Ishikawa (cell line): ENCODE measurements at regions not wholly inside any gene's neighbourhood (a gene's known extent, or its start where the extent isn't known, plus 50 kb on each side); places are given as distances from the start of the nearest gene placed in this dataset.

Experiments used
- CEBPB ChIP-seq: IDR thresholded peaks from 2 replicates; pipeline ENCODE4 v1.6.1; 2012
- CREB1 ChIP-seq: IDR thresholded peaks from 2 replicates; pipeline ENCODE4 v1.6.1; 2012; ENCODE audit warnings: low read depth
- EGR1 ChIP-seq: IDR thresholded peaks from 2 replicates; pipeline ENCODE4 v1.6.1; 2012
- EP300 ChIP-seq: IDR thresholded peaks from 2 replicates; pipeline ENCODE4 v1.6.1; 2012; ENCODE audit warnings: borderline replicate concordance
- FOXM1 ChIP-seq: IDR thresholded peaks from 2 replicates; pipeline ENCODE4 v1.6.1; 2012; ENCODE audit warnings: low read depth, borderline replicate concordance
- NFIC ChIP-seq: IDR thresholded peaks from 2 replicates; pipeline ENCODE4 v1.6.1; 2012
- RAD21 ChIP-seq: IDR thresholded peaks from 2 replicates; pipeline ENCODE4 v1.6.1; 2012; ENCODE audit warnings: low read depth
- TAF1 ChIP-seq: IDR thresholded peaks from 2 replicates; pipeline ENCODE4 v1.6.1; 2012; ENCODE audit warnings: low read depth, mild to moderate bottlenecking
- TCF12 ChIP-seq: IDR thresholded peaks from 2 replicates; pipeline ENCODE4 v1.6.1; 2012; ENCODE audit warnings: low read depth
- TEAD4 ChIP-seq: IDR thresholded peaks from 2 replicates; pipeline ENCODE4 v1.6.1; 2012
- USF1 ChIP-seq: IDR thresholded peaks from 2 replicates; pipeline ENCODE4 v1.6.1; 2012
- YY1 ChIP-seq: IDR thresholded peaks from 2 replicates; pipeline ENCODE4 v1.6.1; 2012; ENCODE audit warnings: low read depth
- ZBTB7A ChIP-seq: IDR thresholded peaks from 2 replicates; pipeline ENCODE4 v1.6.1; 2012; ENCODE audit warnings: low read depth
- TF ChIP-seq, protein P1 (sequence below): IDR thresholded peaks from 2 replicates; pipeline ENCODE4 v1.6.1; 2012; ENCODE audit warnings: low read depth, mild to moderate bottlenecking
- TF ChIP-seq, protein P2 (sequence below): IDR thresholded peaks from 2 replicates; pipeline ENCODE4 v1.6.1; 2012

DNA sequence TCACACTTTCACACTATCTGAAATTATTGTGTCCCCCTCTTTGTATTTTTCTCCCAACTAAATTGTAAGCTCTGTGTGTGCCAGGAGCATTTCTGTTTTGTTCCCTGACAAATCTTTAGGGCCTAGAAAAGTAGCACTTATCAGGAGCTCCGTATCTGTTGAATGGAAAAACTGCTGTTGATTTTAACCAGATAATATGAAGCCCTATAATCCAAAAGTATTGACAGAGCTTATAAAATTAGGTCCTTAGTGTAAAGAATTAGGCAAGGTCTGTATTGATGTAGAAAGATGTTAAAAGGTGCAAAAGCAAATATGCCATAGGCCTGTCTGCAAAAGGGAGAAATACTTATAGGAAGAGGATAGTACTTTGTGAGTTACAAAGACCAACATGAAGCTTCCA is 109.4 kb upstream of the ISL1 start:
- TF ChIP-seq, protein P1, sequence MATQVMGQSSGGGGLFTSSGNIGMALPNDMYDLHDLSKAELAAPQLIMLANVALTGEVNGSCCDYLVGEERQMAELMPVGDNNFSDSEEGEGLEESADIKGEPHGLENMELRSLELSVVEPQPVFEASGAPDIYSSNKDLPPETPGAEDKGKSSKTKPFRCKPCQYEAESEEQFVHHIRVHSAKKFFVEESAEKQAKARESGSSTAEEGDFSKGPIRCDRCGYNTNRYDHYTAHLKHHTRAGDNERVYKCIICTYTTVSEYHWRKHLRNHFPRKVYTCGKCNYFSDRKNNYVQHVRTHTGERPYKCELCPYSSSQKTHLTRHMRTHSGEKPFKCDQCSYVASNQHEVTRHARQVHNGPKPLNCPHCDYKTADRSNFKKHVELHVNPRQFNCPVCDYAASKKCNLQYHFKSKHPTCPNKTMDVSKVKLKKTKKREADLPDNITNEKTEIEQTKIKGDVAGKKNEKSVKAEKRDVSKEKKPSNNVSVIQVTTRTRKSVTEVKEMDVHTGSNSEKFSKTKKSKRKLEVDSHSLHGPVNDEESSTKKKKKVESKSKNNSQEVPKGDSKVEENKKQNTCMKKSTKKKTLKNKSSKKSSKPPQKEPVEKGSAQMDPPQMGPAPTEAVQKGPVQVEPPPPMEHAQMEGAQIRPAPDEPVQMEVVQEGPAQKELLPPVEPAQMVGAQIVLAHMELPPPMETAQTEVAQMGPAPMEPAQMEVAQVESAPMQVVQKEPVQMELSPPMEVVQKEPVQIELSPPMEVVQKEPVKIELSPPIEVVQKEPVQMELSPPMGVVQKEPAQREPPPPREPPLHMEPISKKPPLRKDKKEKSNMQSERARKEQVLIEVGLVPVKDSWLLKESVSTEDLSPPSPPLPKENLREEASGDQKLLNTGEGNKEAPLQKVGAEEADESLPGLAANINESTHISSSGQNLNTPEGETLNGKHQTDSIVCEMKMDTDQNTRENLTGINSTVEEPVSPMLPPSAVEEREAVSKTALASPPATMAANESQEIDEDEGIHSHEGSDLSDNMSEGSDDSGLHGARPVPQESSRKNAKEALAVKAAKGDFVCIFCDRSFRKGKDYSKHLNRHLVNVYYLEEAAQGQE, result no peak
- TF ChIP-seq ZBTB7A, result no peak
- no peak for TF ChIP-seq RAD21
- no peak for TF ChIP-seq YY1
- TF ChIP-seq TCF12, result no peak

DNA sequence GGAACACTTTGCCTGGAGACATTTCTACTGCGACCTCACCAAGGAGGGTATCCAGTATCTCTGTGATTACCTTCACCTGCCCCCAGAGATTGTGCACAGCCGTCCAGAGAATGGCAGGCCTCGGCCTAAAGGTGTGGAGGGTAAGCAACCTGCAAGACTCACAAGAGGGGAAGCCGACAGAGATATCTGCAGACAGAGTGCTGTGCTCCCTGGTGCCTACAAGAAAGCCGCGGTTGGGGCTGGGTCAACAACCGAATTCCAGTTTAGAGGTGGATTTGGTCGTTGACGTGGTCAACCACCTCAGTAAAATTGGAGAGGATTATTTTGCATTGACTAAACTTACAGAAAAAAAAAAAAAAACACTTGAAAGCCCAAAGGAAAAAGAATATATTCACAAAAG is 107.8 kb upstream of the ISL1 start:
- no peak for TF ChIP-seq USF1
- TF ChIP-seq CEBPB, result no peak
- no peak for TF ChIP-seq TAF1
- TF ChIP-seq, protein P2, sequence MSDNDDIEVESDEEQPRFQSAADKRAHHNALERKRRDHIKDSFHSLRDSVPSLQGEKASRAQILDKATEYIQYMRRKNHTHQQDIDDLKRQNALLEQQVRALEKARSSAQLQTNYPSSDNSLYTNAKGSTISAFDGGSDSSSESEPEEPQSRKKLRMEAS, result no peak
- no peak for TF ChIP-seq TEAD4
- TF ChIP-seq, protein P1, result no peak
- no peak for TF ChIP-seq TCF12
- no peak for TF ChIP-seq ZBTB7A
- no peak for TF ChIP-seq CREB1
- TF ChIP-seq FOXM1, result no peak
- no peak for TF ChIP-seq NFIC
- TF ChIP-seq EGR1, result no peak
- TF ChIP-seq EP300, result no peak
- no peak for TF ChIP-seq YY1

- TF ChIP-seq CREB1 (no peak), CEBPB (peak; percentile 72), USF1 (no peak), NFIC (peak; percentile 16; the same call in 1 of the 2 replicates)
These were observed 107.0 kb upstream of the ISL1 start for GRCh38 chr5:51276250-51276649.

DNA sequence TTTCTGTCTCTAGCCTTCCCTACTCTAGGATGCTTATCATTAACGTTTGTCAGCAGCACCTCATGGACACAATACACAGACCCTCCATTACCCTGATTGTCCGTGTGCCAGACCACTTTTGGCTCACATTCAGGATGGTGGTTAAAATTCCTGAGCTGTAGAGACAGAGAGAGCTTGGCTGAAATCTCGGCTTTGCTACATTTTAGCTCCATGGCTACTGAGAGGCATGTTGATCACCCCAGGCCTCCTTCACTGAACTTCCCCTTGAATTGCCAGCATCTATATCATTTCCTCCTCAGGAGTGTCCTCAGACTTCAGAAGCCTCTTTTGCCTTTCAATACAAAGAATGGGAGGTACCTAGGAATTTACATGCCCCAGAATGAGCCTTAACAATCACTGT is 104.7 kb upstream of the ISL1 start:
- TF ChIP-seq TEAD4 (no peak), USF1 (no peak), TCF12 (no peak), NFIC (no peak), CEBPB (no peak), TAF1 (no peak), RAD21 (no peak), CREB1 (no peak), EGR1 (no peak), ZBTB7A (no peak), FOXM1 (no peak), YY1 (no peak), EP300 (no peak)
- TF ChIP-seq, protein P2, result no peak
- TF ChIP-seq, protein P1, result no peak
